Right atrium auricular region (tissue), 2 donors: ENCODE measurements at regions not wholly inside any gene's neighbourhood (a gene's known extent, or its start where the extent isn't known, plus 50 kb on each side); places are given as distances from the start of the nearest gene placed in this dataset.

Experiments
- DNase-seq: peaks from one replicate; pipeline ENCODE4 v3.0.0-alpha.2; 2019; ENCODE audit warnings: low spot score
- H3K27ac ChIP-seq, 2 donors: fragments of 200-600 bp; sonication (generic); 1 replicate in 1 of 2; 2 replicates in 1 of 2; pipeline ENCODE4 v1.5.1; 2016 to 2019
- H3K27me3 ChIP-seq, 2 donors: fragments of 200-600 bp; sonication (generic); one replicate each; pipeline versions ENCODE4 v1.5.1 to v1.6.0; 2017 to 2019
- H3K36me3 ChIP-seq: fragments of 200-600 bp; sonication (generic); one replicate; pipeline ENCODE4 v1.5.1; 2016
- H3K4me1 ChIP-seq, 2 donors: fragments of 200-600 bp; sonication (generic); one replicate each; pipeline versions ENCODE4 v1.5.1 to v1.6.0; 2017 to 2019
- H3K4me3 ChIP-seq, 2 donors: fragments of 200-600 bp; sonication (generic); 1 replicate in 1 of 2; 2 replicates in 1 of 2; pipeline ENCODE4 v1.5.1; 2017 to 2019; ENCODE audit warnings: mild to moderate bottlenecking in 1 of 2, moderate library complexity in 1 of 2
- H3K9me3 ChIP-seq, 2 donors: fragments of 200-600 bp; sonication (generic); one replicate each; pipeline ENCODE4 v1.5.1; 2019
- TF ChIP-seq, protein P1 (sequence below), 2 donors: fragments of 200-600 bp; sonication (generic); IDR thresholded peaks; one replicate each; pipeline ENCODE4 v1.5.1; 2019; ENCODE audit warnings: antibody characterized with exemption in 2 of 2

DNA sequence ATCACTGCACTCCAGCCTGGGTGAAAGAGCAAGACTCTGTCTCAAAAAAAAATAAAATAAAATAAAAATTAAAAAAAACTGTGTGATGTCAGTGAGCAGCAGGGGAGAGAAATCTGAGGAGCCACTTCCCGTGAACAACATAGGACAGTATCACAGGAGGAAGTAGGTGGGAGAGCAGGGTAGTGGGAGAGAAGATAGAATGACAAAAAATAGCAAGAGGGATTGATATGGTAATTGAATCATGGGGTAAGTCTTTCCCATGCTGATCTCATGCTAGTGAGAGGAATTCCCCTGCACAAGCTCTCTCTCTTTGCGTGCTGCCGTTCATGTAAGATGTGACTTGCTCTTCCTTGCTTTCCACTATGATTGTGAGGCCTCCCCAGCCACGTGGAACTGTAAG, 81.6 kb upstream of the PBX1 start:
- Histone ChIP-seq H3K9me3 (no peaks in the 10 kb centered on the region), H3K27ac (no peak overlapping the region), H3K27me3 (no peaks in the 10 kb centered on the region), H3K4me3 (no peak overlapping the region), H3K36me3 (no peaks in the 10 kb centered on the region), H3K4me1 (peaks cover 0 to 6% of the 10 kb centered on the region in 2 donors)
- TF ChIP-seq, protein P1, sequence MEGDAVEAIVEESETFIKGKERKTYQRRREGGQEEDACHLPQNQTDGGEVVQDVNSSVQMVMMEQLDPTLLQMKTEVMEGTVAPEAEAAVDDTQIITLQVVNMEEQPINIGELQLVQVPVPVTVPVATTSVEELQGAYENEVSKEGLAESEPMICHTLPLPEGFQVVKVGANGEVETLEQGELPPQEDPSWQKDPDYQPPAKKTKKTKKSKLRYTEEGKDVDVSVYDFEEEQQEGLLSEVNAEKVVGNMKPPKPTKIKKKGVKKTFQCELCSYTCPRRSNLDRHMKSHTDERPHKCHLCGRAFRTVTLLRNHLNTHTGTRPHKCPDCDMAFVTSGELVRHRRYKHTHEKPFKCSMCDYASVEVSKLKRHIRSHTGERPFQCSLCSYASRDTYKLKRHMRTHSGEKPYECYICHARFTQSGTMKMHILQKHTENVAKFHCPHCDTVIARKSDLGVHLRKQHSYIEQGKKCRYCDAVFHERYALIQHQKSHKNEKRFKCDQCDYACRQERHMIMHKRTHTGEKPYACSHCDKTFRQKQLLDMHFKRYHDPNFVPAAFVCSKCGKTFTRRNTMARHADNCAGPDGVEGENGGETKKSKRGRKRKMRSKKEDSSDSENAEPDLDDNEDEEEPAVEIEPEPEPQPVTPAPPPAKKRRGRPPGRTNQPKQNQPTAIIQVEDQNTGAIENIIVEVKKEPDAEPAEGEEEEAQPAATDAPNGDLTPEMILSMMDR (IDR thresholded peaks at IDR 0.05): no peak
- DNase-seq: no peak

DNA sequence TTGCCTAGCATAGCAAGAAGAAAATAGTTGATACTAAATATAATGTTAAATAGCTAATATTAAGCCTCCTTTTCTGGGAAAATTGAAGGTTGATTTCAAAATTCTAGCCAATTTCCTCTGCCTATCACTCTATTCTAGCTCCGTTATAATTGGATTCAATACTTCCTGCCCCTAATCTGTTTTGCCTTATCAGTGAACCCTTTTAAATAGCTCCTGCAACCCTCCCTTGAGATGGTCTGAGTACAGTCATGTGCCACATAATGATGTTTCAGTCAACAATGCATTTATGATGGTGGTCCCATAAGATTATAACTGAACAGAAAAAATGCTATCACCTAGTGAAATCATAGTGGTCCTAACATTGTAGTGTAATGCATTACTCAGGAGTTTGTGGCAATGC, 79.7 kb upstream of the PBX1 start:
- TF ChIP-seq, protein P1 (IDR thresholded peaks at IDR 0.05): no peak
- Histone ChIP-seq H3K27me3 (no peaks in the 10 kb centered on the region), H3K27ac (no peak overlapping the region), H3K4me3 (no peak overlapping the region), H3K9me3 (no peaks in the 10 kb centered on the region), H3K4me1 (no peaks in the 10 kb centered on the region), H3K36me3 (no peaks in the 10 kb centered on the region)
- no peak for DNase-seq

DNA sequence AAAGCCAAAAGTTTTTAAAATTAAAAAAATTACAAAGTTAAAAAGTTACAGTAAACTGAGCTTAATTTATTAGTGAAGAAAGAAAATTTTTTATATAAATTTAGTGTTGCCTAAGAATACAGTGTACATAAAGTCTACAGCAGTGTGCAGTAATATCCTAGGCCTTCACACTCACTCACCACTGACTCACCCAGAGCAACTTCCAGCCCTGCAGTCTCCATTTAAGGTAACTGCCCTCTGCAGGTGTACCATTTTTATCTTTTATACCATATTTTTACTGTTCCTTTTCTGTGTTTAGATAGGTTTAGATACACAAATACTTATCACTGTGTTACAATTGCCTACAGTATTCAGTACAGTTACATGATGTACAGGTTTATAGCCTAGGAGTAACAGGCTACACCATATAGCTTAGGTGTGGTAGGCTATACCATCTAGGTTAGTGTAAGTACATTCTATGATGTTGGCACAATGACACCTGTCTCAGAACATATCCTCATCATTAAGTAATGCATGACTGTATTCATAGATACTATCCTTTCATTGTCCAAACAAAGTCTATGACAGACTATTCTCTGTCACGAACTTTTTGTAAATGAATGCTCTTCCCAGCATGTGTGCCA, 78.6 kb upstream of the PBX1 start:
- Histone ChIP-seq H3K36me3 (no peaks in the 10 kb centered on the region), H3K4me3 (no peak overlapping the region), H3K27ac (no peak overlapping the region), H3K4me1 (no peaks in the 10 kb centered on the region), H3K9me3 (no peaks in the 10 kb centered on the region), H3K27me3 (no peaks in the 10 kb centered on the region)
- TF ChIP-seq, protein P1 (IDR thresholded peaks at IDR 0.05): no peak
- no peak for DNase-seq

DNA sequence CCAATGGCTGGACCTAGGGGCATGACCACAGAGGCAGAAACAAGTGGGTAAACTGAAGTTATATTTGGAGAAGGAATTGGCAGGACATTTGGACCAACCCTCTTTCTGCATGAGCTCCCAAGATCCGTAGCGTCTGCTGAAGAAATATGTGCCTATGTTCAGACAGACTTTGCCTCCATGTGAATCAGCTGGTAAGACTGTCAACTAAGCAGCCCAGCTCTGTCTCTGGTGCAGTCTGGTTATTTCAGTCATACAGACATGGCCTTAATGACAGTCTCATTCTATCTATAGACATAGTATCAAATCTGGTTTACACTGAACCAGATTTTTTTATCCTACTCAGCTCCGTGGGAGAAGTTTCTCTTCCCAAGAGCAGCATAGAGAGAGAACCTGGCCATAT, 63.1 kb upstream of the PBX1 start:
- Histone ChIP-seq H3K36me3 (no peaks in the 10 kb centered on the region), H3K4me1 (no peaks in the 10 kb centered on the region), H3K4me3 (no peak overlapping the region), H3K27ac (no peak overlapping the region), H3K9me3 (no peaks in the 10 kb centered on the region), H3K27me3 (no peaks in the 10 kb centered on the region)
- DNase-seq: no peak
- TF ChIP-seq, protein P1 (IDR thresholded peaks at IDR 0.05): no peak

DNA sequence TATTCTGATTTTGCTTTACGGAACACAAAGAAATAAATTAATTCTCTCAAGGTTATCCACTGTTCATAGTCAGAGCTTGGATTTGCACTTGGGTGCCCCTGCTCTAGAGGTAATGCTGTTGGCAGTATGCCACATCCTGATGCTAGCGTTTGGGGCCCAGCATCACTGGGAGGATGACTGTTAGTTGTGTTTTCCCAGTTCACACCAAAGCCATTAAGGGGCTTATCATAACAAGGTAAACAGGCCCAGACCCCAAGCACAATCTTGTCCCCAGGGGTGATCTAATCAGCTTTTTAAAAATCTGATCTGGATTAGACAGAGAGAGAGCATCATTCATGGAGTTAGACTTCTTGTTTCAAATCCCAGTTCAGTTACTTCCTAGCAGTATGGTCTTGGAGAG, 60.2 kb upstream of the PBX1 start:
- Histone ChIP-seq H3K36me3 (no peaks in the 10 kb centered on the region), H3K9me3 (peaks cover 3 to 7% of the 10 kb centered on the region in 2 donors), H3K4me1 (no peaks in the 10 kb centered on the region), H3K27ac (no peak overlapping the region), H3K4me3 (no peak overlapping the region), H3K27me3 (no peaks in the 10 kb centered on the region)
- DNase-seq: no peak
- TF ChIP-seq, protein P1 (IDR thresholded peaks at IDR 0.05): no peak

DNA sequence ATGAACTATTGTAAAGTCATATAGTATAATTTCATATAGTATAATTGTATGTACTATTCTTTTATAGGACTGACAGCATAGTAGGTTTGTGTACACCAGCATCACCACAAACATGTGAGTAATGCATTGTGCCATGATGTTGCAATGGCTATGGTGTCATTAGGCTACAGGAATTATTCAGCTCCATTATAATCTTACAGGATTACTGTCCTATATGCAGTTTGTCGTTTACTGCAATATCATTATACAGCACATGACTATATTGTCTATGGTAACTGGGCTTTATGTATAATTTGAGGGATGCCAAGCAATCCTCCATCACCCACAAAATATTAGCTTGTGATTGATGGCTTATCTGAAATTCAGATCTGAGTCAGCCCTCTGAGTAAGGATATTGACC, 54.2 kb upstream of the PBX1 start:
- no peaks in the 10 kb centered on the region for H3K4me1 ChIP-seq
- H3K4me3 ChIP-seq: no peak overlapping the region
- H3K27me3 ChIP-seq: no peaks in the 10 kb centered on the region
- no peaks in the 10 kb centered on the region for H3K36me3 ChIP-seq
- DNase-seq: no peak
- TF ChIP-seq, protein P1 (IDR thresholded peaks at IDR 0.05): no peak
- H3K27ac ChIP-seq: no peak overlapping the region
- H3K9me3 ChIP-seq: peaks cover 3 to 7% of the 10 kb centered on the region in 2 donors
